ENCODE measurements at regions not wholly inside any gene's neighbourhood (a gene's known extent, or its start where the extent isn't known, plus 50 kb on each side); places are given as distances from the start of the nearest gene placed in this dataset.

- no peak for TF ChIP-seq CTCF (IDR thresholded peaks at IDR 0.05; ENCODE audit: borderline replicate concordance, extremely low read depth, insufficient read depth)
- no peaks in the 10 kb centered on the region for H3K36me3 ChIP-seq (ENCODE audit: control insufficient read depth in 2 of 3, insufficient read depth in 3 of 3, low read length in 3 of 3)
- H3K4me1 ChIP-seq (ENCODE audit: control insufficient read depth in 2 of 3, insufficient read depth in 2 of 3, low read depth in 1 of 3, low read length in 3 of 3), result no peaks in the 10 kb centered on the region
- no peak for FAIRE-seq
- H3K9ac ChIP-seq (ENCODE audit: low read length in 3 of 3), result no peak overlapping the region
- no peak for DNase-seq
- intact Hi-C loops (cut with DNase I), result no loop called here
- peaks cover 0 to 3% (median 0%) of the 10 kb centered on the region in 3 donors for H3K9me3 ChIP-seq (ENCODE audit: control insufficient read depth in 2 of 3, insufficient read depth in 1 of 3, low read length in 3 of 3)
- H3K27ac ChIP-seq (ENCODE audit: low read depth in 2 of 2, low read length in 2 of 2), result no peak overlapping the region
- H3K4me3 ChIP-seq (ENCODE audit: low read length in 3 of 3), result no peak overlapping the region
- no peaks in the 10 kb centered on the region for H3K27me3 ChIP-seq (ENCODE audit: control insufficient read depth, insufficient read depth, low read length)
Measured at GRCh38 chr7:72481934-72482333, 69.8 kb upstream of the CALN1 start.

- intact Hi-C loops (cut with DNase I), result no loop called here
- no peak for DNase-seq
- H3K27me3 ChIP-seq (ENCODE audit: control insufficient read depth, insufficient read depth, low read length), result no peaks in the 10 kb centered on the region
- no peaks in the 10 kb centered on the region for H3K4me1 ChIP-seq (ENCODE audit: control insufficient read depth in 2 of 3, insufficient read depth in 2 of 3, low read depth in 1 of 3, low read length in 3 of 3)
- H3K4me3 ChIP-seq (ENCODE audit: low read length in 3 of 3), result no peak overlapping the region
- peaks cover 0 to 3% (median 0%) of the 10 kb centered on the region in 3 donors for H3K9me3 ChIP-seq (ENCODE audit: control insufficient read depth in 2 of 3, insufficient read depth in 1 of 3, low read length in 3 of 3)
- TF ChIP-seq CTCF (IDR thresholded peaks at IDR 0.05; ENCODE audit: borderline replicate concordance, extremely low read depth, insufficient read depth), result no peak
- no peaks in the 10 kb centered on the region for H3K36me3 ChIP-seq (ENCODE audit: control insufficient read depth in 2 of 3, insufficient read depth in 3 of 3, low read length in 3 of 3)
- H3K9ac ChIP-seq (ENCODE audit: low read length in 3 of 3), result no peak overlapping the region
- no peak overlapping the region for H3K27ac ChIP-seq (ENCODE audit: low read depth in 2 of 2, low read length in 2 of 2)
- FAIRE-seq, result no peak
Measured at GRCh38 chr7:72476608-72477305, 64.6 kb upstream of the CALN1 start.

GRCh38 chr7:72467237-72467636, 55.1 kb upstream of the CALN1 start:
- Histone ChIP-seq H3K27ac (ENCODE audit: low read depth in 2 of 2, low read length in 2 of 2) (no peak overlapping the region), H3K4me1 (ENCODE audit: control insufficient read depth in 2 of 3, insufficient read depth in 2 of 3, low read depth in 1 of 3, low read length in 3 of 3) (no peaks in the 10 kb centered on the region), H3K9ac (ENCODE audit: low read length in 3 of 3) (no peak overlapping the region), H3K36me3 (ENCODE audit: control insufficient read depth in 2 of 3, insufficient read depth in 3 of 3, low read length in 3 of 3) (no peaks in the 10 kb centered on the region), H3K27me3 (ENCODE audit: control insufficient read depth, insufficient read depth, low read length) (no peaks in the 10 kb centered on the region), H3K9me3 (ENCODE audit: control insufficient read depth in 2 of 3, insufficient read depth in 1 of 3, low read length in 3 of 3) (no peaks in the 10 kb centered on the region), H3K4me3 (ENCODE audit: low read length in 3 of 3) (no peak overlapping the region)
- FAIRE-seq (no peak), DNase-seq (no peak)
- TF ChIP-seq CTCF (IDR thresholded peaks at IDR 0.05; ENCODE audit: borderline replicate concordance, extremely low read depth, insufficient read depth), result no peak
- intact Hi-C loops (cut with DNase I), result no loop called here

GRCh38 chr7:72466797-72467196, 54.7 kb upstream of the CALN1 start:
- H3K36me3 ChIP-seq (ENCODE audit: control insufficient read depth in 2 of 3, insufficient read depth in 3 of 3, low read length in 3 of 3), result no peaks in the 10 kb centered on the region
- DNase-seq, result no peak
- H3K4me3 ChIP-seq (ENCODE audit: low read length in 3 of 3), result no peak overlapping the region
- intact Hi-C loops (cut with DNase I), result no loop called here
- H3K9me3 ChIP-seq (ENCODE audit: control insufficient read depth in 2 of 3, insufficient read depth in 1 of 3, low read length in 3 of 3), result no peaks in the 10 kb centered on the region
- no peak overlapping the region for H3K9ac ChIP-seq (ENCODE audit: low read length in 3 of 3)
- no peak overlapping the region for H3K27ac ChIP-seq (ENCODE audit: low read depth in 2 of 2, low read length in 2 of 2)
- H3K27me3 ChIP-seq (ENCODE audit: control insufficient read depth, insufficient read depth, low read length), result no peaks in the 10 kb centered on the region
- no peak for TF ChIP-seq CTCF (IDR thresholded peaks at IDR 0.05; ENCODE audit: borderline replicate concordance, extremely low read depth, insufficient read depth)
- no peak for FAIRE-seq
- H3K4me1 ChIP-seq (ENCODE audit: control insufficient read depth in 2 of 3, insufficient read depth in 2 of 3, low read depth in 1 of 3, low read length in 3 of 3), result no peaks in the 10 kb centered on the region

Data from kidney (tissue), 13 donors.